HK-2 (cell line): ENCODE measurements at regions not wholly inside any gene's neighbourhood (a gene's known extent, or its start where the extent isn't known, plus 50 kb on each side); places are given as distances from the start of the nearest gene placed in this dataset.
"Not testable (repeated sequence)": the region's sequence is repeated elsewhere in the genome, so short reads cannot be mapped to it uniquely, and the experiment has no call there.

Experiments used
- DNase-seq: peaks from one replicate; pipeline ENCODE4 v3.0.0-alpha.2; 2018; ENCODE audit not compliant: unreplicated experiment

- DNase-seq = no peak
Observed at GRCh38 chr1:96538111-96538641, 183.4 kb upstream of the PTBP2 start.

DNA sequence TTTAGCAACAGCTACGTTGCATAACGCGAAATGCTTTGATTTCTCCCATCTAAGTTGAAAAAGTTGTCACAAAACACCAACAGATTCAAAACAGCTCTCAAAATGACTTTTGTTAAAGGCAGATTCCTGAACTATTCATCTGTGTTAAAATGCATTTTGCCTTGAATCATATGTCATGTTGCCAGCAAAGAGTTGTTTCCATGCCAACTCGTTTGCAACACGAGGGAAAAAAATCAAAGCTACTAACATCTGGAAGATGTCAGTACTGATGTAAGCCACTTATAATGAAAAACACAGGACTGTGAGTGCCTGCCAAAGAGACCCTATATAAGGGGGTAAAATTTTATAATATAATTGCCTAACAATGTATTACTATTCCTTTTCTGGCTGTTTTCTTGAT is 182.7 kb upstream of the PTBP2 start:
- DNase-seq = no peak

DNA sequence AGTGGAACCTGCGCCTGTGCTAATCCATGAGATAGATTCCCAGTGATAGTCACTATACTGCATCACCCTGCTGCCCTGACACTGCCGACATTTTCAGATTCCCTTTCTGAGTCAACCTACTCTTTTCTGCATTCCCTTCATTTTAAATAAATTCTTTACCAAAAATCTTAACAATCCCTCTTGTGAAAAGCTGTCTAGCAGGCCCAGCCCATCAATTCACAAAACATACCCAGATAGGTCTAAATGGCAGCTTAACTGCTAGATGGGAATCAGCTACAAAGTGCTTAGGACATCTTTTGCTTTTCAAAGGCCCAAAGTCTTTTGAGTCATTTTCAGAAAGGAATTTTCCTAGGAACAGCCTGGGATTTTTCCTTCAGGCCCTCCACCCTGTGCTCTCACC is 180.1 kb upstream of the PTBP2 start:
- no peak for DNase-seq

DNA sequence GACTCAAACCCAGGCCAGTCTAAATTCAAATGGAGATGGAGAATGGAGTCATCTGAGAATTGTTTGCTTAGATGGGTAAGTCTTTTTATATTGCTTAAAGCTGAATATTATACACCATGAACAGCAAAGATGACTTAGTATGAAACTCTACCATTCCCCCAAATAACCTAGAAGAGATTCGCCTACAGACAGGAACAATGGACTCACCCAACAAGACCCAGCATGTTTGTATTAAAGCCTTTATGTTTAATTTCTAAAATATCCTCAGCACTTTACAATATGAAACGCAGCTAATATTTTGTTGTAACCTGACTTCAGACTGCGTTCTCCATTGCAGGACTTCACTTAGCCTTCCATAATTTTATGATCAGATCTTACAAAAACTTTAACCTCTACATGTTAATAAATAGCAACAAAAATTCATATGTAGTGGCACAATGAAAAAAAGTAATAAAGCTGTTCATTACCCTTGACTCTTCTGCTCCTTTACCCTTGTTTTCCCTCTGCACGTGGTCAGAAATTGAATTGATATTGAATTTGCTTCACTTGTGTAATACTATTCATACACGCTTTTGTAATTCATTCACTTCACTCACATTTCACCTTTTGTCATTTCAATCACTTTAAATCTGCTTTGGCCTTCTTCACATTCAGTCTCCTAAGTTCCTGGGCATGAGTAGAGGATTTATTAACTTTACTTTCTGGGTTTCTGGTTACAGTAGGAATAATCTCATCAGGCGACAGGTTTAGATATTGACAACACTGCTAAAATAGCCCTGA is 177.3 kb upstream of the PTBP2 start:
- no peak for DNase-seq

DNA sequence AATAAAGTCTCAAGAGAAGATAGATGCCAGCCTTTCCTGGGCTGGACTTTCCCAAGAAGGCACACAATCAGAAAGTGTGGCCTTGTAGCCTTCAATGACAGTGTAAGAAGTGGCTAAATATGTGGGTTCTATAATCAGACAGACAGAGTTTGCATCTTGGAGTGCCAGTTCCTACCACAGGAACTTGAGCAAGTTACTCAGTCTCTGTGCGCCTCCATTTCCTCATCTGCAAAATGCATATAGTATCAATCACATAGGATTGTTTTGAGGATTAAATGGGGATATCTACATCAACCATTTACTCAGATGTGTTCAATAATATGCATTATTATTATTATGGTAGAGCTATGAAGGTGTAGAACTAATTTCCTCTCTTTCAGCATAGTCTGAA is 176.8 kb upstream of the PTBP2 start:
- no peak for DNase-seq

DNA sequence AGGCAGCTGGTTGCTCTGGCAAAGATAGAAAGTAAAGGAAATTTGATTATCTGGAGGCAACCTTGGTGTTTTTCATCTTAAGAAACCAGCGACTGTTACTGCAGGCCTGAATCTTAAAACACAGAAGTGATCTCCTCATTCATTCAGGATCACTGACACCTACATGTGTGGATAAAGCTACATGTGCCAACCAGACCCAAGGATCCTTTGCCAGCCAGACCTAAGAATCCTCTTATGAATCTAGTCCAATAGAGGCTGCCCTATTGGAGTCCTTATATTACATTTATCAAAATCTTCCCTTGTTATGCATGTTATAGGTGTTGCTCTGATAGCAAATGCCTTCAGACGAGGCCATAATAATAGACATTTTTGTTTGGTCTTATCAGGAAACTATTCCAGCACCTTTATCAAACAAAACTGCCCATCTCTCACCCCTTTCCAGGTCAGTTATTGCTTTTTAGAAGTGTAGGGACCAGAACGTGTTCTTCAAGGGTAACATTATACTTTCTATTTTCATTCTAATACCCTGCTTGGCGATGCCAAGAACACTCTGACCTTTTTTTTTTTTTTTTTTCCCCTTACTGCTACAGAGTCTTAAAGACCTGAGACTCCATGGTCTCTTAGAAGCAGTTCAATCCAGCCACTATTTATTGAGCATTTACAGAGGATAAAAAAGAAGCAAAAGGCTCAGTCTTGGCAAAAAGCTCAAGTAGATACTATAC is 175.5 kb upstream of the PTBP2 start:
- no peak for DNase-seq

GRCh38 chr1:96550061-96550460 is 171.5 kb upstream of the PTBP2 start:
- DNase-seq = no peak

DNA sequence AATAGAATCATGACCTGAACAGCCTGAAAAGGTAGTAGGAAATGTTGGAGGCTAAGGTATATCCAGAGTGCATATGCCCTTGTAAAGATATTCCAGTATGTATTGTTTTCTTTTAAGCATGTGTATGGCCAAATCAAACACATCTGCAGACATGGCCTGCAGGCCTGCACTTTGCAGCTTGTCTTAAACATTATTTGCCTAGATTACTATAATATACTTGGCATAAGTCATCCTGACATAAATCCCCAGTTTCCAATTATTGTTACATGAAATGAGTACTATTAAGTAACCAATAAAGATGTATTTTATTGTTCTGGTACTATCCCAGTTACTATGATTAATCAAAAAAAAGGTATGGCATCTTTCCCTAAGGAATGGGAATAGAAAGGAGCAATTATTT is 169.1 kb upstream of the PTBP2 start:
- no peak for DNase-seq

DNA sequence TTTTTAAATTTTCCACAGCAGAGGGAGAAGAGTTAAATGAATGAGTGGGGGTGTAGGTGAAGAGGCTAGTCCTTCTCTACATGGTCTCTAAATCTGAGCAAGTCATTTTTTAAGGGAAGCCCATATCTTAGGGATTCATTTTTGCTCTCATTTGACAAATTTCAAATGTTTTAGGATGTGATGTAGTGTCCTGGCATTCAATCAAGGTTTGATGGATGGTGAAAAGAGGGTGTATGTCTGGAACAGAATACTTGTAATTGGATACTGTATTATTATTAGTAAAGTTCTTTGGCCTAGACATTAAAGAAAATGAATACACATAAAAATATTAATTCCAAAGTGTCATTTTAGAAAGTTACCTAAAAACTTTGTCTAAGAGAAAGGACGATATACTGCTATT is 167.8 kb upstream of the PTBP2 start:
- no peak for DNase-seq

DNA sequence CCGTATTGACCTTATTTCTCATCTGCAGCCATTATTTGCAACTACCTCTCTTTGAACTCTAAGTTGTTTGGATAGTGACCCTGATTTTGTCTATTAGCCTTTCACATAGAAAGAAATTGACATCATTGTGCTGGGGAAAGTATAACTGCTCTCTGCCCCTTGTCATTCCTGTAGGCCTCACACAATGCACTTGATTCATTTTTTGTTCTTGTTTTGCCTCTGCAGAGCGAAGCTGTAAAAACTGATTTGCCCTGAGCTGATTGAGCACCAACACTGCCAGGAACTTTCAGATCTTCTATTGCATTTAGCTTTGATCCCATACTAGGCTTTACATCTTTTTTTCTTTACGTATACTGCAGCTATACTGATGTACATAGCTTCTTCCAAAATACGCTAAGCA is 167.2 kb upstream of the PTBP2 start:
- DNase-seq = no peak

- DNase-seq = no peak
Observed at GRCh38 chr1:96557336-96557735, 164.2 kb upstream of the PTBP2 start.

DNA sequence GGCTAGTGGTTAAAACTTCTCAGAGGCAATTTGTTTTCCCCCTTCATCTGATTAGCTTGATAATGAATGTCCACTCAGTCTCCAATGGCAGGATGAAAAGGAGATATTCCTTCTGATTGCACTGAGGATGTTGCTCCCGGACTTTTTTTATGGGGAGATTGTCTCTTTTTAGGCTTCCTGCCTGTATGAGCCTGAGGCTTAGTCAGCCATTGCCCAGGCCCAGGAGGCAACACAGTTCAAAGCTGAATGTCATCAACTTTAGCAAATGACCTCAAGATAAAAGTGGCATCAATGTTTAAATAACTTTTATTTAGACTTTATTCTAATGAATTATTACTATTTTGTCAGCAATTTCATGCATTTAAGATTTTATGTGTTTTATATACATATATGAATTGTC is 162.9 kb upstream of the PTBP2 start:
- DNase-seq = no peak

GRCh38 chr1:96559181-96559580 is 162.4 kb upstream of the PTBP2 start:
- no peak for DNase-seq

DNA sequence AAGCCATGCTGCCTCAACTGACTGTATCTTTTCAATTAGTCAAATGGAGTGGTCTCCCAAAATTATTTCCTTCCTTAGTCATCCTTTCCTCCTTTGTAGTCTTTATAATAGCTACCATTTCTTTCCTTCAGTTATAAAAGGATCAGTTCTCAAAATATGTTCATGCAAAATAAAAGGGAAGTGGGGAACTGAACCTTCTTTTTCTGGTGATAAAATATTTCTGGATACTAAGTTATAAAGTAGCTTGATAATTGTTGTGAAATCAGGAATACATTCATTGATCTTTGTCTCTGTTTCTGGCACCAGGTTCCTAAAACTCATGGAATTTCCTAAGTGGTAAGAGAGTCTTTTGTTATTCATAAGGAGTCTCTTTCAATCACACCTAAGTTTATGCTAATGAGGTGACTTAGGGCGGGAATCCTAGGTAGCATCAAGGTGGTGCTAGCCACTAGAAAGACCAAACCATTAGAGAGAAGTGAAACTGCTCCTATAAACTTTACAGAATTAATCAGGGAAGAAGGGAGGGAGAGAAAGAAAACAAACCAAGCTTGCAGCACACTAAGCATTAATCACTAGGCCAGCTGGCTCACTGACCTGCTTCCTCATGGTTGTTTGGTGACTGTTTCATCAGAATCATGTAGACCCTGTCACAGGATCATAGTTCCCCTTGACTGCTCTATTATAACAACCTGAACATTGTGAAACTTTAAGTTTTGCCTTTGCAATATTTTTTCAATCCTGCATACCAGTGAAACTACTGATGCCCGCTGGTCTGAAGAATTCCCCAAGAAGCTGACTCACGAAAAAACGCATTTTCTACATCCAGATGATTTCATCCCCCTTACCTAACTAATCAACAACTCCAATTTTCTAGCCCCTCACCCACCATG is 161.6 kb upstream of the PTBP2 start:
- peak; percentile 64 for DNase-seq

DNA sequence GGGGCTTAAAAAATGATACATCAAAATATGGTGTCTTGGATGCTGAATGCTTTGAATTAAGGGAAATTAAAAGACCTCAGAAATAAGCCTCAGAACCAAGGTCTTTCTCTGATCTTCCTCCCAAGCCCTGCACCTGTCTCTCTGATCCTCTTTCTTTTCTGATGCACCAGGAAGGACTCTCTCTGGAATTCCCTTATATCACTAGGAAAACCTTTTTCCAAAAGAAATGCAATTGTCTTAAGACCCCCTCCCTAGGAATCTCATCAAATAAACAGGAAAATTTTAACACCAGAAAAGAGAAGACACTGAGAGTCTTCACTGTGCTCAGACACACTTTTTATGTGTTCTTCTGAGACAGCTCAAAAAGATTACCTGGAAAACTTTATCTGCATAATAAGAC is 159.5 kb upstream of the PTBP2 start:
- DNase-seq = no peak

GRCh38 chr1:96564401-96564800 is 157.2 kb upstream of the PTBP2 start:
- DNase-seq = not testable (repeated sequence)

DNA sequence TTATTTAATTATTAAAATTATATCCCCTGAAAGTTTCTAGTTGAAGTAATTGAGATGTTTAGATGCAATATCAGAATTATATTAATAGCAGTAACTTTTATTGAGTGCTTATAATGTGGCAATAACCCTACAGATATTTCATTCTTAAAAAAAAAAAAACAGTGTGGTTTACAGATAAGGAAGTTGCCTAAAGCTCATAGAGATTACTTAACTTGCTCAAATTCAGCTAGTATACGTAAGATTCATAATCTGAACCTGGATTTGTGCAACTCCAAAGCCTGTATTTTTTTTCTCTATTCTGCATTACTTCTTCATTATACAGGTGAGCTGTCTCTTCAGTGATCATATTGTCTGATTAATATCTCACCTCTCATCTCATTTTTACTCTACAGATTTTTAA is 156.0 kb upstream of the PTBP2 start:
- DNase-seq = no peak

- no peak for DNase-seq
Observed at GRCh38 chr1:96568639-96569038, 152.9 kb upstream of the PTBP2 start.

- DNase-seq = no peak
Observed at GRCh38 chr1:96569288-96569687, 152.3 kb upstream of the PTBP2 start.

GRCh38 chr1:96579636-96580035 is 141.9 kb upstream of the PTBP2 start:
- DNase-seq = no peak

- DNase-seq = no peak
Observed at GRCh38 chr1:96580920-96581319, 140.7 kb upstream of the PTBP2 start.

GRCh38 chr1:96581772-96582171 is 139.8 kb upstream of the PTBP2 start:
- DNase-seq = no peak
